ENCODE measurements at regions not wholly inside any gene's neighbourhood (a gene's known extent, or its start where the extent isn't known, plus 50 kb on each side); places are given as distances from the start of the nearest gene placed in this dataset.

- DNase-seq: no peak
Observed at GRCh38 chr11:109978895-109979294, 114.3 kb upstream of the ZC3H12C start.

- no peak for DNase-seq
Observed at GRCh38 chr11:109981031-109981636, 112.1 kb upstream of the ZC3H12C start.

- DNase-seq: no peak
Observed at GRCh38 chr11:109983358-109983757, 109.8 kb upstream of the ZC3H12C start.

- DNase-seq: peak in 1 of 2 donors; percentile 55
Observed at GRCh38 chr11:109984634-109985289, 108.4 kb upstream of the ZC3H12C start.

GRCh38 chr11:109986488-109986887 is 106.7 kb upstream of the ZC3H12C start:
- DNase-seq: no peak

GRCh38 chr11:109991835-109992234 is 101.4 kb upstream of the ZC3H12C start:
- DNase-seq: no peak

GRCh38 chr11:109993786-109994185 is 99.4 kb upstream of the ZC3H12C start:
- DNase-seq: no peak

GRCh38 chr11:109994907-109995306 is 98.3 kb upstream of the ZC3H12C start:
- DNase-seq: peak in 1 of 2 donors; percentile 14

GRCh38 chr11:109996060-109996459 is 97.1 kb upstream of the ZC3H12C start:
- DNase-seq: no peak

- DNase-seq: no peak
Observed at GRCh38 chr11:109998921-109999320, 94.3 kb upstream of the ZC3H12C start.

GRCh38 chr11:110000031-110000502 is 93.1 kb upstream of the ZC3H12C start:
- peak in 1 of 2 donors; percentile 95 for DNase-seq

- DNase-seq: no peak
Observed at GRCh38 chr11:110000850-110001249, 92.3 kb upstream of the ZC3H12C start.

GRCh38 chr11:110003426-110003825 is 89.8 kb upstream of the ZC3H12C start:
- no peak for DNase-seq

GRCh38 chr11:110011595-110011994 is 81.6 kb upstream of the ZC3H12C start:
- DNase-seq: no peak

- no peak for DNase-seq
Observed at GRCh38 chr11:110015695-110016094, 77.5 kb upstream of the ZC3H12C start.

- no peak for DNase-seq
Observed at GRCh38 chr11:110019675-110020074, 73.5 kb upstream of the ZC3H12C start.

- DNase-seq: no peak
Observed at GRCh38 chr11:110022548-110022947, 70.6 kb upstream of the ZC3H12C start.

GRCh38 chr11:110023711-110024110 is 69.5 kb upstream of the ZC3H12C start:
- DNase-seq: no peak

GRCh38 chr11:110026858-110027626 is 66.2 kb upstream of the ZC3H12C start:
- peak in 1 of 2 donors; percentile 77 for DNase-seq

- DNase-seq: no peak
Observed at GRCh38 chr11:110027627-110028371, 65.4 kb upstream of the ZC3H12C start.

GRCh38 chr11:110028921-110029320 is 64.3 kb upstream of the ZC3H12C start:
- no peak for DNase-seq

- no peak for DNase-seq
Observed at GRCh38 chr11:110029714-110030113, 63.5 kb upstream of the ZC3H12C start.

- DNase-seq: no peak
Observed at GRCh38 chr11:110031171-110031570, 62.0 kb upstream of the ZC3H12C start.
